Endometrial microvascular endothelial cells (primary cell): ENCODE measurements at regions not wholly inside any gene's neighbourhood (a gene's known extent, or its start where the extent isn't known, plus 50 kb on each side); places are given as distances from the start of the nearest gene placed in this dataset.

Source experiments
- in situ Hi-C: cut with HindIII; loops from 2 replicates; pipeline ENCODE4 v1.10.0; 2017; ENCODE audit warnings: low sequenced_read_pairs, low pct_unique_long_range_greater_than_20kb; ENCODE audit errors: inconsistent ontology term

- in situ Hi-C loops = no loop called here
Measured at GRCh38 chr18:44273298-44273697, 407.4 kb upstream of the SETBP1 start.

- in situ Hi-C loops = no loop called here
Measured at GRCh38 chr18:44280479-44280878, 400.2 kb upstream of the SETBP1 start.

- in situ Hi-C loops = no loop called here
Measured at GRCh38 chr18:44286049-44286448, 394.6 kb upstream of the SETBP1 start.

- in situ Hi-C loops = no loop called here
Measured at GRCh38 chr18:44290366-44290977, 390.2 kb upstream of the SETBP1 start.

GRCh38 chr18:44298566-44298965 is 382.1 kb upstream of the SETBP1 start:
- in situ Hi-C loops = no loop called here

GRCh38 chr18:44309185-44309584 is 371.5 kb upstream of the SETBP1 start:
- in situ Hi-C loops = no loop called here

GRCh38 chr18:44320619-44321460 is 359.8 kb upstream of the SETBP1 start:
- in situ Hi-C loops = no loop called here

- in situ Hi-C loops = no loop called here
Measured at GRCh38 chr18:44321868-44322590, 358.7 kb upstream of the SETBP1 start.

- in situ Hi-C loops = no loop called here
Measured at GRCh38 chr18:44323125-44323524, 357.6 kb upstream of the SETBP1 start.

- in situ Hi-C loops = no loop called here
Measured at GRCh38 chr18:44324361-44324760, 356.3 kb upstream of the SETBP1 start.

- in situ Hi-C loops = no loop called here
Measured at GRCh38 chr18:44325903-44326635, 354.6 kb upstream of the SETBP1 start.

- in situ Hi-C loops = no loop called here
Measured at GRCh38 chr18:44331656-44332570, 348.8 kb upstream of the SETBP1 start.

GRCh38 chr18:44341759-44342158 is 338.9 kb upstream of the SETBP1 start:
- in situ Hi-C loops = no loop called here

- in situ Hi-C loops = no loop called here
Measured at GRCh38 chr18:44342162-44342561, 338.5 kb upstream of the SETBP1 start.

- in situ Hi-C loops = no loop called here
Measured at GRCh38 chr18:44342946-44343345, 337.7 kb upstream of the SETBP1 start.

- in situ Hi-C loops = no loop called here
Measured at GRCh38 chr18:44343570-44343969, 337.1 kb upstream of the SETBP1 start.

GRCh38 chr18:44356566-44357157 is 324.0 kb upstream of the SETBP1 start:
- in situ Hi-C loops = no loop called here

GRCh38 chr18:44358402-44358801 is 322.3 kb upstream of the SETBP1 start:
- in situ Hi-C loops = no loop called here
